ENCODE measurements at regions not wholly inside any gene's neighbourhood (a gene's known extent, or its start where the extent isn't known, plus 50 kb on each side); places are given as distances from the start of the nearest gene placed in this dataset.

- TF ChIP-seq MAX (IDR thresholded peaks at IDR 0.05) (no peak), CTCF (IDR thresholded peaks at IDR 0.05; ENCODE audit: control extremely low read depth in 1 of 3, insufficient read depth in 1 of 3, low read depth in 1 of 3, low read length in 3 of 3) (no peak), TCF12 (IDR thresholded peaks at IDR 0.05; ENCODE audit: low read depth, low read length) (no peak), EP300 (IDR thresholded peaks at IDR 0.05; ENCODE audit: borderline replicate concordance in 1 of 2, low read depth in 2 of 2, low read length in 2 of 2) (no peak), ATF2 (IDR thresholded peaks at IDR 0.05; ENCODE audit: low read length) (no peak)
Observed at GRCh38 chr2:101613056-101613704, 84.3 kb upstream of the MAP4K4 start.

Measured in H1 (cell line).